NCI-H2196 (cell line): ENCODE measurements at regions not wholly inside any gene's neighbourhood (a gene's known extent, or its start where the extent isn't known, plus 50 kb on each side); places are given as distances from the start of the nearest gene placed in this dataset.

ENCODE experiments used
- DNase-seq: peaks from one replicate; lab custom pipeline; 2025; ENCODE audit not compliant: unreplicated experiment; lab: John Stamatoyannopoulos, UW

- DNase-seq, result no peak
Observed at GRCh38 chr3:105923140-105923539, 54.3 kb upstream of the CBLB start.

- DNase-seq, result no peak
Observed at GRCh38 chr3:105927741-105928140, 58.9 kb upstream of the CBLB start.

DNA sequence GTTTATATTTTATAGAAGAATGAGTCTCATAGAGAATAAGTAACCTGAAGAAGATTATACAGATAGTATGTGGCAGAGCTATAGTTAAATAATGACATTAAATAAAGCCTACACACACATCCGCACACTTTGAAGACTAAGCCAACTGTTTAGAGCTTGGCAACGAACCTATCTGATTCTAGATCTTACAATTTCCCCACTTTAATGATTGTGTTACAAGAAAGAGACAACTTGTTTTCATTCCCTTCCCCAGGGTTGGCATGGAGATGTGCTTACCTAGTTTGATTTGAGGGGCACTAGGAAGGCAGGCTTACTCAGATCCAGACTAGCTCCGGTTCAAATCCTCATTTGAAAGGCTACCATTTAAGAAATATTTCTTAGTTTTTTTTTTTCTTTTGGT is 61.9 kb upstream of the CBLB start:
- DNase-seq, result peak; percentile 35

- no peak for DNase-seq
Observed at GRCh38 chr3:105931500-105931899, 62.7 kb upstream of the CBLB start.

DNA sequence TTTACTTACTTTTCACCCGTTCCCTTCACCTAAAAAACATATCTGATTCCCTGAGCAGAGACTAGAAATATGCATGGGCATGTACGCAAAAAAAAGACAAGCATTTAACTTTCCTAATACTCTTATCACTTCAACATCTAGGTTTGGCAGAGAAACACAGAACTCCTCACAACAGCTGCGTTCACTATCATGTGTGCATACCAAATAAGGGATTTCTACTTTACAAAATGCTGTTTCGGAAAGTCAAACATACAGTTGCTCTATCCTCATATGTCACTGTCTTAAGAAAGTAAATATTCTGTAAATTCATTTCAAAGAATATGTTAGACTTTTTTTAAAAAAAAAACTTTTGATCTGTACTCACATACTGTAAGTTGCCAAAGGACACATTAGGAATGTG is 65.1 kb upstream of the CBLB start:
- DNase-seq, result no peak

- no peak for DNase-seq
Observed at GRCh38 chr3:105938101-105938500, 69.3 kb upstream of the CBLB start.

DNA sequence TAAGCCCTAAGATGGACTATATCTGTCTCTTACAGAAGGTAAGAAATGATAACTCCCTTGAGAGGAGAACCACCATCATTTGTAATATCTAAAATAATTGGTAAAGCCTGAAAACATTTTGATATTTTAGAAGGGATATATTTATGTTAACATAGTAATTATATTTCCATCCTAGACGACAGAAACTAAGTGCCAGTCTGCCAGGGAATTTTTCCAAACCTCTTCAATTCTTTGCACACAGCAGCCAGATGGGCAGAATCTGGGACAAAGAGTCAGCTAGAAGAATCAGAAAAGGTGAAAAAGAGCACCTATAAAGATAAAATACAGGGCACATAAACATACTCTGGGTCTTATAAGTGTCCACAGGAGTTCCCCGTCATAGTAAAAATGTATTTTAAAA is 70.0 kb upstream of the CBLB start:
- no peak for DNase-seq

- DNase-seq, result no peak
Observed at GRCh38 chr3:105944276-105944675, 75.5 kb upstream of the CBLB start.

DNA sequence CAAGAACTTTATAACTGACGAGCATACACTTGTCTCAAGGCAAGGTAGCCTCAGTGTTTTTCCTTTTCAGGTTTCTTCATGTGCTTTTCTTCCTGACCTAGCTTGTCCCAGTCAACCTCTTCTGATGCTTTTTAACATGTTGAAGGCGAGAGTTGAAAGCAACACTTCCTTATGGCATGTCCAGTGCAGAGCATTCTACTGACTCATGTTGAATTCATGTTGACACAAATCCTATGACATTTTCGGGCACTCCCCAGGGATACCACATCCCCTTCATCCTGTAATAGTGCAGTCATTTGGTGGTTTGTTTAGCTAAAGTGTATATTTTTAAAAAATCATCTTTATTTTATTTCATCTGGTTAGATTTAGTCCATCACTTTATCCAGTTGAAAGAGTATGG is 75.9 kb upstream of the CBLB start:
- no peak for DNase-seq

DNA sequence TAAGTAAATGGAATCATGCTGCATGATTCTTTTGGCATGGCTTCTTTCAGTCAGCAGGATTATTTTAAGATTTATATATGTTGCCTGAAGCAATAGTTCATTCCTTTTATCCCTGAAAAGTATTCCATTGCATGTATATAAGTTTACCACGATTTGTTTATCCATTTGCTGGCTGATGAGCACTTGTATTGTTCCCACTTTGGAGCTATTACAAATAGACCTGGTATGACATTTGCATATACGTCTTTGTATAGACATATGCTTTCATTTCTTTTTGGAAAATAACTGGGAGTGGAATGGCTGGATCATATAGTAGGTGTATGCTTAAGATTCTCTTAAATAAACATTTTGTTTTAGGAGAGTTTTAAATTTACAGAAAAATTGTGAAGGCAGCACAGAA is 79.3 kb upstream of the CBLB start:
- no peak for DNase-seq

DNA sequence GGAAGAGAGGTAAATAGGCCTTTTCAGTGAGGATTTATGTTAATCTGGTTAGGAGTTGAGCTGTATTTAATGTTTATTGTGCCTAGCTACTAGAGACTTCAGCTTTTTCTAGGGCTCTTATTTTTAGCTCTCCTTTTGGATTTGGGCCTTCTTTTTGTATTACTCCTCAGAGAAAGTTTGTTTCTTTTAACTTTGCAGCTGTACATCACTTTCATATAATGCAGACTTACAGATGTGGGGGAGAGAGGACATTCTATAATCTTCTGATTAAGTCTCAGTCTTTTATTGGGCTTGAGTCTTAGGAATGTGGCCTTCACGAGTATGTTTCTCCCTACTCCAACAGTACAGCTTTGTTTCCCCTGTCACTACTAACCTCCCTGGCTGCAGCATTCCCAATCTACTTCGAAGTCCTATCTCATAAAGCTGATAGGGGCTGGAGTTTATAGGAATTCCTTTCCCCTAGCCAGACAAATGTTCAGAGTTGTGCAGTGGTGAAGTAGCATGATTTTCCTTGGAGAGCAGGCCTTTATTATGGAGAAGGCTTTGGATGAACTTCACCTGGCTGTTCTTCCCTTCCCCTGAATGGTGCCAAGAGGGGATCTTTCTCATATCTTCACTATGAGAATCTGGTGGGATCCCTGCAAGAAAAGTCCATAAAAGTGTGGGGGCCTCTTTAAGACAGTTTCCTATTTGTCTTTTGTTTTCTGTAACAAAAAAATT is 82.2 kb upstream of the CBLB start:
- no peak for DNase-seq

- no peak for DNase-seq
Observed at GRCh38 chr3:105953831-105954230, 85.0 kb upstream of the CBLB start.

DNA sequence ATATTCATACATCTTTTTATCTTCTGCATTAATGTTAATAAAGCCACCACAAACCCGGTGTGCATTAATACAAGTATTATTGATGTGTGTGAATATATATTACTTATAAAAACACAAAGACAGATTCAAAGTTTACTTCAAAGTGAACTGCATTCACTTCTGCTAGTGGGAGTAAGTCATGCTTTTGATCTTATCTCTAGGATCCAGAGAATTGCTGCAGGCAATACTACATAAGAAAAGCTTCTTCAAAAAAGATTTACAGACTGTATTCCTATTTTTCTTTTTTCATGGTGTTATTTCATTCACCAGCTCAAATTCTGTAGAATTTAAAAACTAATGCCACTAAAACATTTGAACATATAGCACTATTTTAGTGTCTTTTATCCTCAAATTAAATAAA is 87.5 kb upstream of the CBLB start:
- no peak for DNase-seq

- DNase-seq, result no peak
Observed at GRCh38 chr3:105957722-105958121, 88.9 kb upstream of the CBLB start.

DNA sequence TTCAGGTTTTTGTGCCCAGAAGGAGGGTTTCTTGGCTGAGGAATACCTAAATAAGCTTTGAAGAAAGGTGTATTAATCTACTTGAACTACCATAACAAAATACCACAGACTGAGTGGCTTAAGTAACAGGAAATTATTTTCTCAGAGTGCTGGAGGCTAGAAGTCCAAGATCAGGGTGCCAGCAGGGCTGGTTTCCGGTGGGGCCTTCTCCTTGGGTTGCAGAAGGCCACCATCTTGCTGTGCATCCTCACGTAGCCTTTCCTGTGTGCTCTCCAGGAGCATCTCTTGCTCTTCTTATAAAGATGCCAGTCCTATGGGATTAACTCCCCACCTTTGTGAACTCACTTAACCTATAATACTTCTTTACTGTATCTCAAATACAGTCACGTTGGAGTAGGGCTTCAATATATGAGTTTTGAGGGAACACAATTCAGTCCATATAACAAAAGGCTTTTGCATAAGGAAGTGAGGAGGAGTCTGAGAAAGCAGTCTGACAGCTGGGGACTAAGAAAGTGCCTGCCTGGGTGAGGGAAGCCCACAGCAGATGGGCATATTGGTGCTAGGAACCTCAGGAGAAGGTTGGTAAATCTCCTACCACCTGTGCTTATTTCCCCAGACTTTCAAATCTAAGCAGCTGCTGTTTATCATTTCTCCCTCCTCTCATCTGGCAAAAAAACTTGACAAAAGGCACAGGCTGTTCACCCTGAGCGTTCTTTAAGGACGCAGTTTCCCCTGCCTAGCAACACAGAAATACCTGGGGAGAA is 89.6 kb upstream of the CBLB start:
- no peak for DNase-seq

DNA sequence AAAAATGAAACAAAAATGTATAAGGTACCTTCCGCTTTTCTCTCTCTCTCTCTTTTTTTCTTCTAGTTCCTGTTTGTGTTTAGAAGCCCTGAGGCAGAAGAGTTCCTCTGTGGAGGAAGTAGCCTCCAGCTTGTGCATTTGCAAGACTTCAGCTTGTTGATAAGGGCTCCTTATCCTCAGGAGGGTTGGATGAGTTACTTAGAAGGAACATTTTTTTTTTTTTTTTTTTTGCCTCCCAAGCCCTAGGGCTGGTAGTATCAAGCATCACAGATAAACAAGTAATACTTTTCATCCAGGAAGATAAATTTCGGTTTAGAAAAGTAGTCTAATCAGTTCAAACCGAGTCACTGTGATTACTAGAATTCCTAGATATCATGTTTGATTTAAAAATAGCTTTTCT is 91.0 kb upstream of the CBLB start:
- no peak for DNase-seq

DNA sequence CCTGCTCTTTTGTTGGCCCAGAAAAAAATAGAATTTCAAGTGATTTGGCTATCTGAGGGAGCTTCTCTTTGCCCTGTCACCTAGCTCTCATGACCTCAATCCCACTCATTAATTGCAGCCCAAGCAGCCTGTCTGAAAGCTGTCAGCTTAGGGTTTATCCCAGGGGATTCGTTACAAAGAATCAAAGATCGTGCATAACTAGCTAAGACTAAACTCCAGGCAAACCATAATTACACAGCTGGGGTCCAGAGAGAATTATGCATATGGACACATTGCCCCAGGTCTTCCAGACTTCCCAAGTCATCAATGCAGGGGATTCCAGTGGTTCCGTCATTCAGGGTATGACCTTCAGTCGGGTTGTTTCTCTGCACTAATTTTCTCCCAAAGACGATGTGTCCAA is 91.6 kb upstream of the CBLB start:
- DNase-seq, result no peak

- no peak for DNase-seq
Observed at GRCh38 chr3:105963161-105963560, 94.3 kb upstream of the CBLB start.

DNA sequence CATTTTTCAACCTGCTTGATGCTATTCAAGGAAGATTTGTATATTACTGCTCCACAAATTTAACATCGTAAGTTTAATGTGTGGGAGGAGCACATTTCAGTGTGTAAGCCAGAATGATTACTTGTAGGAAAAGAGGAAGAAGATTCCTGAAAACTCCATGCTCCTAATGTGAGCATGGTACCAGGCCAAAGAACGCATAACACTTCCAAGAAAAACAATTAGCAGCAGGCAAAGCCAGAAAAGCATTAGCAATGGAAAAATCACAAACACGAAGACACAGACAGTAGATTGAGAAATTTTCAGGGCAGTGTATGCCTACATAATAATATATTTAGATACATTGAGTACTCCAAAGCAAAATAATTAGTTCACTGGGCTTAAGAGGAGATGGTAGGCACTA is 96.6 kb upstream of the CBLB start:
- DNase-seq, result no peak

GRCh38 chr3:105967117-105967516 is 98.3 kb upstream of the CBLB start:
- no peak for DNase-seq

DNA sequence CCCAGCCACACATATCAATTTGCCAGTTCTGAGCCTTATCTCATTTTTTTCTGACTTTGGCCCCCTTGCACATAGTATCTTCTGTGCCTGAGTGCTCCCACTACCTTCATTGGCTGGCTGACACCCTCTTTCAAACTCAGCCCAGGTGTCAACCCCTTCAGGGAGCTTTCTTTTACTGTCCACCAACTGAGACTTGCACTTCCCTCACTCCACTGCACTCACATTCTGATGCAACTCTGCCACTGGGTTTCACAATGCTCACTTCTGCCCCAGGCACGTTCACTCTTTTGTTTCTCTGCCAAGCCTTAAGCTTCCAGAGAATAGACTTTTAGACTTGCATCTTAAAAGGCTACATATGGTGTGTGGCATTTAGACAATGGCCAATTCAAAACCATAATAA is 101.5 kb upstream of the CBLB start:
- no peak for DNase-seq

GRCh38 chr3:105972069-105972468 is 103.3 kb upstream of the CBLB start:
- no peak for DNase-seq

DNA sequence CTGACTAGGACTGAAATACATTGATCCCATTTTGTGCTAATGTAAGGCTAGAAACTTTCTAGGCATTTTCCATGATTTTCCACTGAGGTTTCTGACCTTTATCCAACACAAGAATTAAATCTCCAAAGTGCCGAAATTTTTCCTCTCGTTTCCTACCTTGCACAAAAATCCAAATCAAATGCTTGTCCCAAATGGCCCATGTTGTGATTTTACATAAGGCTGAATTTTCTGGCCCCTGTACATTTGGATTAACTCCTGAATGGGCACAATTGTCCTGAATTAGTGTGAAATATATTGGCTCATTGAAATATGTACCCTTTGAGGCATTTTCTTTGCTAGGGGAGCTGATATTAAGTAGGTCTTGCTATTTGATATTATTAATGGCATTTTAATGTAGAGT is 105.6 kb upstream of the CBLB start:
- DNase-seq, result no peak
